NB4 (cell line): ENCODE measurements at regions not wholly inside any gene's neighbourhood (a gene's known extent, or its start where the extent isn't known, plus 50 kb on each side); places are given as distances from the start of the nearest gene placed in this dataset.

Experiments
- DNase-seq: peaks from one replicate; pipeline ENCODE4 v3.0.0; 2010; ENCODE audit warnings: low read depth
- H3K4me3 ChIP-seq: one replicate; pipeline ENCODE4 v1.5.1; 2011; ENCODE audit warnings: mild to moderate bottlenecking, low read depth, low read length, moderate library complexity
- MYC ChIP-seq: IDR thresholded peaks from 2 replicates; pipeline ENCODE4 v1.6.1; 2011; ENCODE audit warnings: low read depth, low read length
- POLR2A ChIP-seq: IDR thresholded peaks from 2 replicates; pipeline ENCODE4 v1.6.1; 2011; ENCODE audit warnings: mild to moderate bottlenecking; ENCODE audit not compliant: insufficient read length; ENCODE audit errors: extremely low read depth
- TF ChIP-seq, protein P1 (sequence below): IDR thresholded peaks from one replicate; pipeline ENCODE4 v1.5.1; 2012; ENCODE audit warnings: low read depth, low read length
- TF ChIP-seq, protein P2 (sequence below): IDR thresholded peaks from 2 replicates; pipeline ENCODE4 v1.6.1; 2011; ENCODE audit warnings: low read depth, low read length

DNA sequence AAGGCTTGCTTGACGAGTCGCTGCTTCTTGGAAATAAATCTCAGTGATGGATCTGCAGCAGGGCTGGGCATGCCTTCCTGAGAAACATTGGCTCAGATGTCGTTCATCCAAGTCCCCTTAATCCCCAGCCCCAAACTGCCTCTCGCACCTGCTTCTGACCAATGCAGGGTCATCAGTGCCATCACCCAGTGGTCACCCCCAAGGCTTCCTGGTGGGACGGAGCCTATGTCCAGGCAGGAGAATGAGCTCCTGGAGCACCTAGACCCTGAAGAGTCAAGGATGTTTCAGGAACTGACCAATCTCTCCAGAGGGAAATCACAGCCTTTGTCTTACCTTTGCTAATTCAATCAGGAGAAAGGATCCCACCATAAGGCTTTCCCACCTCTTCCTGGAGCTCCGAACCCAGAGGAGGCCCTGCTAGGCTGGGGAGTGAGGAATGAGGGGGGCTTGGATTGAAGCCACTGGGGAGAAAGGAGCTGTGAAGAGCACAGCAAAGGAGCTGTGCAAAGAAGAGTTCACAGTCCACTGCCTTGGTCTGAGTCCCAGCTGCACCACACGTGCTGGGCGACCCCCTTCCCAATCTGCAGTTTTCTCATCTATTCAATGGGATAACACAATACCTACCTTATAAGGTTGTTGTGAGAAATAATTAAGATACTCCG, 416.1 kb downstream of the NPHP4 start:
- TF ChIP-seq MYC = no peak
- TF ChIP-seq POLR2A = no peak
- TF ChIP-seq, protein P1, sequence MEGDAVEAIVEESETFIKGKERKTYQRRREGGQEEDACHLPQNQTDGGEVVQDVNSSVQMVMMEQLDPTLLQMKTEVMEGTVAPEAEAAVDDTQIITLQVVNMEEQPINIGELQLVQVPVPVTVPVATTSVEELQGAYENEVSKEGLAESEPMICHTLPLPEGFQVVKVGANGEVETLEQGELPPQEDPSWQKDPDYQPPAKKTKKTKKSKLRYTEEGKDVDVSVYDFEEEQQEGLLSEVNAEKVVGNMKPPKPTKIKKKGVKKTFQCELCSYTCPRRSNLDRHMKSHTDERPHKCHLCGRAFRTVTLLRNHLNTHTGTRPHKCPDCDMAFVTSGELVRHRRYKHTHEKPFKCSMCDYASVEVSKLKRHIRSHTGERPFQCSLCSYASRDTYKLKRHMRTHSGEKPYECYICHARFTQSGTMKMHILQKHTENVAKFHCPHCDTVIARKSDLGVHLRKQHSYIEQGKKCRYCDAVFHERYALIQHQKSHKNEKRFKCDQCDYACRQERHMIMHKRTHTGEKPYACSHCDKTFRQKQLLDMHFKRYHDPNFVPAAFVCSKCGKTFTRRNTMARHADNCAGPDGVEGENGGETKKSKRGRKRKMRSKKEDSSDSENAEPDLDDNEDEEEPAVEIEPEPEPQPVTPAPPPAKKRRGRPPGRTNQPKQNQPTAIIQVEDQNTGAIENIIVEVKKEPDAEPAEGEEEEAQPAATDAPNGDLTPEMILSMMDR = no peak
- TF ChIP-seq, protein P2, sequence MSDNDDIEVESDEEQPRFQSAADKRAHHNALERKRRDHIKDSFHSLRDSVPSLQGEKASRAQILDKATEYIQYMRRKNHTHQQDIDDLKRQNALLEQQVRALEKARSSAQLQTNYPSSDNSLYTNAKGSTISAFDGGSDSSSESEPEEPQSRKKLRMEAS = no peak
- DNase-seq = no peak
- H3K4me3 ChIP-seq = no peak overlapping the region

DNA sequence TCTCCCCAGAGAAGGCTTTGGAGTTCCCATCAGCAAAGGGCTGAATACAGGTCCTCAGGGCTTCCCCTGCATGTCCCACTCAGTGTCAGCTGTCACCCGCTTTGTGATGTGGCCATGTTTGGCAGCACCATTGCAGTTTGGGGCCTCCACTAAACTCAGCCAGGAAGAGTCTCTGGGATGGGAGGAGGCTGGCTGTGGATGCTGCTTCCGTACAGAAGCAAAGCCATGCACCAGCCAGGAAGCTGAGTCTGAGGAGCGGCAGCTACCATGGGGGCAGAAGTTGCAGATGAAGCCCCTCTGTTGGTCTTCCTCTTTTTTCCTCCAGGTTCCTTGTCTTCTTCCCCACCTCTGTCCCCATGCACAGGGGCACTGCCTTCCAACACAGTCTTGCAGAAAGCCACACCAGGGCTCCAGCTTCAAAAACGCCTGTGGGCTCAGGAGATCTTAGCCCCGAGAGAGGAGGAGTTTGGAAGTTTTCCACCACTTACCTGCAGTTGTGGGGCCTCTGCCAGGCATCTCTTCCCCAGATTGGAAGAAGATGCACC, 416.8 kb downstream of the NPHP4 start:
- DNase-seq = no peak
- TF ChIP-seq MYC = no peak
- TF ChIP-seq POLR2A = no peak
- TF ChIP-seq, protein P2 = no peak
- TF ChIP-seq, protein P1 = no peak
- H3K4me3 ChIP-seq = no peak overlapping the region

DNA sequence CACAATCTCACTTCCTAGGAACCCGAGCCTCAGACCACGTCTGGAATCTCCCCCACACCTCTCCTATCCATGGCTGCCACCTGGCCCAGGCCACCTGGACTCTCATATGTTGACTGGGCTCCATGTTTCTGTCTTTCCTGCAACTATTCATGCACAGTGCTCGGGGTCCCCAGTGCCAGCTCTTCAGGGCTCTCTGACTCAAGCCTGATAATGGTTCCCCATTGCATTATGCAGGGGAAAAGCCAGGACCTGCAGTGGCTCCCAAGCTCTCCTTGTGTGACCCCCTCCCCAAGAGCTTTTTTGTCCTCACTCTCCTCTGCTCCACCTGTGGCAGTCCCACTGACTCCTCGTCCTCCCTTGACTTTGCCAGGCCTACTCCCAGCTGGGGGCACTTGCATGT, 417.6 kb downstream of the NPHP4 start:
- DNase-seq = no peak
- TF ChIP-seq, protein P2 = no peak
- TF ChIP-seq, protein P1 = no peak
- no peak for TF ChIP-seq POLR2A
- TF ChIP-seq MYC = no peak

DNA sequence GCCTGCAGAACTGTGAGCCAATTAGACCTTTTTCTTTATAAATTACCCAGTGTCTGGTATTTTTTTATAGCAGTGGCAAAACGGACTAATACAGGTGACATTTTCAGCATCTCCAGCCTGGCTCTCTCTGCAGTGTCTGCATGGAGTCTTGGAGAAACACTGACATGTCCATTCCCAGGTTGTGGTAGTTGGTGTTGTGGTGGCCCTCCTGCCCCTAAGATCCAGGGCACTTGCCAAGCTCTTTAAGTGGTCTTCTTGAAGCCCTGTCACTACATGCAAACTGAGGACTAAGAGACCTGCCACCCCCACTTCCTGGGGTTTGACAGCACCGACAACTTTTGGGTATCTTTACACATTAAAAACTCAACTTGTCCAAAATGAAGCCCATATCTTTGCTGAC, 419.4 kb downstream of the NPHP4 start:
- H3K4me3 ChIP-seq = no peak overlapping the region
- no peak for DNase-seq
- TF ChIP-seq MYC (no peak), POLR2A (no peak)
- TF ChIP-seq, protein P1 = no peak
- TF ChIP-seq, protein P2 = no peak

More for the DNA sequence above, 417.6 kb downstream of the NPHP4 start:
- no peak overlapping the region for H3K4me3 ChIP-seq

DNA sequence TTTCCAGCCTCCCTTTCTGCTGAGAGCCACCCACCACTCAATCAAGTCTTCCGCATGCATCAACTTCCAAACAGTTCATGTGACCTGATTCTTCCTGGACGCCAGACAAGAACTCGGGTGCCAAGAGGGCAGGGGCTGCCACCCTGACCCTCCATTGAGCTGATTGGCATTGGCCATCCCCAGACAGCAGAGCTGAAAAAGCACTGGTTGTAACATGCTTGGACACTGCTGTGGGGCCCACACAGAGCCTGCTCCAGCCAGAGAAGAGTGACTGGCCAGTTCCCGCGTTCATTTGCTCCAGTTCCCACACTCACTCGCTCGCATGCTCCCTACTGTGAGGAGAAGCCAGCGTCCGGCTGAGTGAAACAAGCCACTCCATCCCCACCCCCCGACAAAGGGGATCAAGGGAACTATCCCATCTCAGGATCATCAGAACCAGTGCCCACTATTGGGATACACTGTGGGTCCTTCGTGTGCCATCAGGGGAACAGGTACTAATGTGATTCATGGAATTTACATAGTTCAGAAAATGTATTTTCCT, 420.3 kb downstream of the NPHP4 start:
- TF ChIP-seq MYC = no peak
- TF ChIP-seq POLR2A = no peak
- TF ChIP-seq, protein P2 = no peak
- TF ChIP-seq, protein P1 = no peak
- H3K4me3 ChIP-seq = no peak overlapping the region
- DNase-seq = no peak
